Right lobe of liver (tissue), 4 donors: ENCODE measurements at regions not wholly inside any gene's neighbourhood (a gene's known extent, or its start where the extent isn't known, plus 50 kb on each side); places are given as distances from the start of the nearest gene placed in this dataset.

Experiments
- POLR2A ChIP-seq: fragments of 450-650 bp; IDR thresholded peaks from one replicate; pipeline ENCODE4 v1.6.1; 2017; ENCODE audit warnings: antibody characterized with exemption, mild to moderate bottlenecking
- TF ChIP-seq, protein P1 (sequence below), 4 donors: fragments of 200-600 bp in 3 of 4; fragments of 450-650 bp in 1 of 4; IDR thresholded peaks; one replicate each; pipeline versions ENCODE4 v1.5.1 to v1.8.0; 2016 to 2022; ENCODE audit warnings: antibody characterized with exemption in 4 of 4, mild to moderate bottlenecking in 2 of 4
- donor health status: DM: no; HTN: no; CAD: no.
- donor health status: DM: no; HTN: no; CAD: no.
- donor health status: DM: no; HTN: yes; CAD: no.

DNA sequence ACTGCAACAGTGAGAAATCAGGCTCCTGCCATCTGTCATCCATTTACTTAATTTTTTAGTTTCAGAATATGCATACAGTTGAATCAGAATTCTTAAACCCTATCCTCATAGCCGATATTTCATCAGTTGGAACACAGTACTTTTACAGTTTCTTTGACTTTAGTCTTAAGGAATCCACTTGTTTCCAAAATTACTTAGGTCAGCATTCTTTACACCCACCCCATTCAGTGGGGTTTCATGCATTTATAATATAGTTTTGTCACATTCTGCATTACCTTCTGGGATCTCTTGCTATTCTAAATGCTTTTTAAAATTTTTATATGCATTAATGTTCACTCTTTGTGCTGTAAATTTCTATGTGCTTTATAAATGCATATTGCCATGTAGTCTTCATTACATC lies 400.4 kb upstream of the LRRTM4 start:
- TF ChIP-seq, protein P1, sequence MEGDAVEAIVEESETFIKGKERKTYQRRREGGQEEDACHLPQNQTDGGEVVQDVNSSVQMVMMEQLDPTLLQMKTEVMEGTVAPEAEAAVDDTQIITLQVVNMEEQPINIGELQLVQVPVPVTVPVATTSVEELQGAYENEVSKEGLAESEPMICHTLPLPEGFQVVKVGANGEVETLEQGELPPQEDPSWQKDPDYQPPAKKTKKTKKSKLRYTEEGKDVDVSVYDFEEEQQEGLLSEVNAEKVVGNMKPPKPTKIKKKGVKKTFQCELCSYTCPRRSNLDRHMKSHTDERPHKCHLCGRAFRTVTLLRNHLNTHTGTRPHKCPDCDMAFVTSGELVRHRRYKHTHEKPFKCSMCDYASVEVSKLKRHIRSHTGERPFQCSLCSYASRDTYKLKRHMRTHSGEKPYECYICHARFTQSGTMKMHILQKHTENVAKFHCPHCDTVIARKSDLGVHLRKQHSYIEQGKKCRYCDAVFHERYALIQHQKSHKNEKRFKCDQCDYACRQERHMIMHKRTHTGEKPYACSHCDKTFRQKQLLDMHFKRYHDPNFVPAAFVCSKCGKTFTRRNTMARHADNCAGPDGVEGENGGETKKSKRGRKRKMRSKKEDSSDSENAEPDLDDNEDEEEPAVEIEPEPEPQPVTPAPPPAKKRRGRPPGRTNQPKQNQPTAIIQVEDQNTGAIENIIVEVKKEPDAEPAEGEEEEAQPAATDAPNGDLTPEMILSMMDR (IDR thresholded peaks at IDR 0.05): no peak
- TF ChIP-seq POLR2A: no peak
